Fibroblast of lung (primary cell): ENCODE measurements at regions not wholly inside any gene's neighbourhood (a gene's known extent, or its start where the extent isn't known, plus 50 kb on each side); places are given as distances from the start of the nearest gene placed in this dataset.

Source experiments
- DNase-seq, 2 donors: peaks; one replicate each; pipeline versions ENCODE4 v3.0.0 to v3.0.0-alpha.2; 2010; ENCODE audit warnings: low read depth in 2 of 2
- H2AFZ ChIP-seq: 2 replicates; pipeline ENCODE4 v1.5.1; 2012; ENCODE audit warnings: low read length, control low read depth, inconsistent platforms
- H3K27ac ChIP-seq: 2 replicates; pipeline ENCODE4 v1.5.1; 2011; ENCODE audit warnings: low read length, control low read depth; ENCODE audit not compliant: insufficient read depth
- H3K27me3 ChIP-seq: 2 replicates; pipeline ENCODE4 v1.5.1; 2011; ENCODE audit warnings: mild to moderate bottlenecking, low read length; ENCODE audit not compliant: control insufficient read depth, insufficient read depth
- H3K36me3 ChIP-seq: 2 replicates; pipeline ENCODE4 v1.5.1; 2011; ENCODE audit warnings: low read length; ENCODE audit not compliant: control insufficient read depth, insufficient read depth
- H3K4me1 ChIP-seq: 2 replicates; pipeline ENCODE4 v1.5.1; 2011; ENCODE audit warnings: low read length; ENCODE audit not compliant: control insufficient read depth, insufficient read depth; ENCODE audit errors: extremely low read depth
- H3K4me2 ChIP-seq: 2 replicates; pipeline ENCODE4 v1.5.1; 2011; ENCODE audit warnings: low read length, control low read depth; ENCODE audit not compliant: insufficient read depth; ENCODE audit errors: extremely low read depth
- H3K4me3 ChIP-seq, 4 experiments: fragments of 200-600 bp in 1 of 4; sonication (generic) in 1 of 4; replicated peaks in 1 of 4; 2 replicates each; pipeline ENCODE4 v1.5.1; 2011 to 2016; ENCODE audit warnings: low read length in 4 of 4, low read depth in 3 of 4, mild to moderate bottlenecking in 3 of 4, control low read depth in 2 of 4, inconsistent platforms in 1 of 4, mixed read lengths in 1 of 4; ENCODE audit not compliant: insufficient read depth in 1 of 4; ENCODE audit errors: control extremely low read depth in 1 of 4
- H3K79me2 ChIP-seq: 2 replicates; pipeline ENCODE4 v1.5.1; 2012; ENCODE audit warnings: mild to moderate bottlenecking, low read length, inconsistent platforms; ENCODE audit not compliant: control insufficient read depth, insufficient read depth
- H3K9ac ChIP-seq: 2 replicates; pipeline ENCODE4 v1.5.1; 2011; ENCODE audit warnings: mild to moderate bottlenecking, low read length, control low read depth; ENCODE audit not compliant: insufficient read depth
- H3K9me3 ChIP-seq: 2 replicates; pipeline ENCODE4 v1.5.1; 2012; ENCODE audit warnings: low read depth, low read length; ENCODE audit not compliant: control insufficient read depth, insufficient read depth
- H4K20me1 ChIP-seq: 2 replicates; pipeline ENCODE4 v1.5.1; 2011; ENCODE audit warnings: low read length; ENCODE audit not compliant: control insufficient read depth, insufficient read depth; ENCODE audit errors: extremely low read depth
- CTCF ChIP-seq, 2 donors: IDR thresholded peaks in 1 of 2; conservative IDR thresholded peaks in 1 of 2; 1 replicate in 1 of 2; 2 replicates in 1 of 2; pipeline ENCODE4 v1.5.1; 2011 to 2012; ENCODE audit warnings: low read length in 2 of 2, control low read depth in 1 of 2, inconsistent platforms in 1 of 2, low read depth in 1 of 2, mild to moderate bottlenecking in 1 of 2
- EZH2 ChIP-seq: IDR thresholded peaks from 2 replicates; pipeline ENCODE4 v1.5.1; 2012; ENCODE audit warnings: low read length, control low read depth, mild to moderate bottlenecking; ENCODE audit errors: missing control alignments

- no peak overlapping the region for H3K4me3 ChIP-seq
- TF ChIP-seq EZH2 (no peak), CTCF (conservative IDR thresholded peaks at IDR 0.05 in 1 of 2, IDR thresholded peaks at IDR 0.05 in 1 of 2; ENCODE audit: low read depth in 1 of 2, low read length in 2 of 2) (no peak)
- H3K79me2 ChIP-seq = no peaks in the 10 kb centered on the region
Observed at GRCh38 chr2:49515996-49516782, 361.9 kb upstream of the FSHR start.

GRCh38 chr2:49514201-49514600 lies 359.9 kb upstream of the FSHR start:
- DNase-seq = no peak
- Histone ChIP-seq H3K27me3 (no peaks in the 10 kb centered on the region), H3K4me2 (no peak overlapping the region), H3K4me1 (no peaks in the 10 kb centered on the region), H3K4me3 (no peak overlapping the region), H4K20me1 (no peaks in the 10 kb centered on the region), H3K36me3 (no peaks in the 10 kb centered on the region), H3K9ac (no peak overlapping the region), H3K9me3 (no peaks in the 10 kb centered on the region), H3K79me2 (no peaks in the 10 kb centered on the region), H2AFZ (no peak overlapping the region), H3K27ac (no peak overlapping the region)
- TF ChIP-seq EZH2 (no peak), CTCF (conservative IDR thresholded peaks at IDR 0.05 in 1 of 2, IDR thresholded peaks at IDR 0.05 in 1 of 2; ENCODE audit: low read depth in 1 of 2, low read length in 2 of 2) (no peak)

More at GRCh38 chr2:49515996-49516782, 361.9 kb upstream of the FSHR start:
- Histone ChIP-seq H3K9me3 (no peaks in the 10 kb centered on the region), H3K27ac (no peak overlapping the region), H2AFZ (no peak overlapping the region), H3K4me2 (no peak overlapping the region), H3K4me1 (no peaks in the 10 kb centered on the region), H3K36me3 (no peaks in the 10 kb centered on the region), H3K9ac (no peak overlapping the region), H4K20me1 (no peaks in the 10 kb centered on the region), H3K27me3 (no peaks in the 10 kb centered on the region)
- no peak for DNase-seq

GRCh38 chr2:49490710-49491109 lies 336.4 kb upstream of the FSHR start:
- DNase-seq = no peak
- Histone ChIP-seq H3K27me3 (no peaks in the 10 kb centered on the region), H3K9me3 (no peaks in the 10 kb centered on the region), H3K27ac (no peak overlapping the region), H3K4me3 (no peak overlapping the region), H3K36me3 (no peaks in the 10 kb centered on the region), H3K79me2 (no peaks in the 10 kb centered on the region), H3K9ac (no peak overlapping the region), H3K4me1 (no peaks in the 10 kb centered on the region), H4K20me1 (no peaks in the 10 kb centered on the region), H3K4me2 (no peak overlapping the region), H2AFZ (no peak overlapping the region)
- no peak for TF ChIP-seq CTCF (conservative IDR thresholded peaks at IDR 0.05 in 1 of 2, IDR thresholded peaks at IDR 0.05 in 1 of 2; ENCODE audit: low read depth in 1 of 2, low read length in 2 of 2)
- TF ChIP-seq EZH2 = no peak
